ENCODE measurements at regions not wholly inside any gene's neighbourhood (a gene's known extent, or its start where the extent isn't known, plus 50 kb on each side); places are given as distances from the start of the nearest gene placed in this dataset.

DNA sequence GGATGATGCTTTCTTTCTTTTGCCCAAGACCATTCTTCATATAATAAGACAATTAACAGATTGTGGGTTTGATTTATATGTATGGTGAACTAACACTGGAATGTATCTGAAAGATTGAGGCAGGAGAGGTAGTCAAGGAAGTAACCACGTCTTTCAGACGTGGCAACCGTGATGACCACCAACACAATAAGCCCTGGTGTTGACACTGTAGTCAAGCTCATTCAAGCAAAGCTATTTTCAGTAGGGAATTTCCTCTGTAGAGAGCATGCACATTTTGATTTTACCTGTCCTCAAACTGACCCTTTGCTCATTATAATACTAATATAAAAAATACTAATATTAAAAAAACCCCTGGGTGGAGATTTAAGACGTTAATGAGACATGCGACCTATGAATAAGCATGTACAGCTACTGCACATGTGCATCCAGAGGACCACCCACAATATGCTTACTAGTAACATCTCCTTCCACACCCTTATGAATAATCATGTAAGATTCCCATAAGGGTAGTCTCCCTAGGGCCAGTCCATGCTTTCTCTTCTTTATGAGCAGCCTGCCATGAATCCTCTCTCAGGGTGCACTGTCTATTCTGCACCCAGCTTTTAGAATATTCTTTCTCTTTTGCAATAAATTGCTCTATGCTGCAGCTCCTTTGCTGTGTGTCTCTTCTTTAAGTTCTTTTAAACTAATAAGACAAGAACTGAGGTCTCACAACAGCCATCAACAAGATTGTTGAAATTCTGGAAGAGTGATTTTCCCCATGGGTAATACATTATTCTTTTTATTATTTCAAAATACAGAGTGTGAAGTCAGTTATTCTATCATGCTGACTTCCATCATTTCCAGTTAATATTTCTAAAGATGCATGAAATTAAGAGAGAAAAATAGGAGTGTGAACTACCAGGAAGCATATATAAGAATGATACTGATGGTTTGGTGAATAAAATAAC is 151.3 kb upstream of the NPVF start:
- ChIA-PET POLR2A (no interaction called here), CTCF (interaction anchor here (1.5 kb wide), 1 partner anchor 119 kb away, joined by 3 read pairs; no protein-coding TSS in a partner anchor)
- Mint-ChIP-seq H3K9me3 (no peaks in the 10 kb centered on the region), H3K4me1 (ENCODE audit: low read depth) (no peaks in the 10 kb centered on the region), H3K4me3 (no peak overlapping the region), H3K27me3 (peaks cover 7% of the 10 kb centered on the region), H3K27ac (no peak overlapping the region), H3K36me3 (ENCODE audit: low read depth) (no peaks in the 10 kb centered on the region)
- TF ChIP-seq, protein P1, sequence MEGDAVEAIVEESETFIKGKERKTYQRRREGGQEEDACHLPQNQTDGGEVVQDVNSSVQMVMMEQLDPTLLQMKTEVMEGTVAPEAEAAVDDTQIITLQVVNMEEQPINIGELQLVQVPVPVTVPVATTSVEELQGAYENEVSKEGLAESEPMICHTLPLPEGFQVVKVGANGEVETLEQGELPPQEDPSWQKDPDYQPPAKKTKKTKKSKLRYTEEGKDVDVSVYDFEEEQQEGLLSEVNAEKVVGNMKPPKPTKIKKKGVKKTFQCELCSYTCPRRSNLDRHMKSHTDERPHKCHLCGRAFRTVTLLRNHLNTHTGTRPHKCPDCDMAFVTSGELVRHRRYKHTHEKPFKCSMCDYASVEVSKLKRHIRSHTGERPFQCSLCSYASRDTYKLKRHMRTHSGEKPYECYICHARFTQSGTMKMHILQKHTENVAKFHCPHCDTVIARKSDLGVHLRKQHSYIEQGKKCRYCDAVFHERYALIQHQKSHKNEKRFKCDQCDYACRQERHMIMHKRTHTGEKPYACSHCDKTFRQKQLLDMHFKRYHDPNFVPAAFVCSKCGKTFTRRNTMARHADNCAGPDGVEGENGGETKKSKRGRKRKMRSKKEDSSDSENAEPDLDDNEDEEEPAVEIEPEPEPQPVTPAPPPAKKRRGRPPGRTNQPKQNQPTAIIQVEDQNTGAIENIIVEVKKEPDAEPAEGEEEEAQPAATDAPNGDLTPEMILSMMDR (IDR thresholded peaks at IDR 0.05): no peak
- ATAC-seq (no peak), DNase-seq (no peak)
- intact Hi-C loops (cut with micrococcal nuclease): no loop called here

DNA sequence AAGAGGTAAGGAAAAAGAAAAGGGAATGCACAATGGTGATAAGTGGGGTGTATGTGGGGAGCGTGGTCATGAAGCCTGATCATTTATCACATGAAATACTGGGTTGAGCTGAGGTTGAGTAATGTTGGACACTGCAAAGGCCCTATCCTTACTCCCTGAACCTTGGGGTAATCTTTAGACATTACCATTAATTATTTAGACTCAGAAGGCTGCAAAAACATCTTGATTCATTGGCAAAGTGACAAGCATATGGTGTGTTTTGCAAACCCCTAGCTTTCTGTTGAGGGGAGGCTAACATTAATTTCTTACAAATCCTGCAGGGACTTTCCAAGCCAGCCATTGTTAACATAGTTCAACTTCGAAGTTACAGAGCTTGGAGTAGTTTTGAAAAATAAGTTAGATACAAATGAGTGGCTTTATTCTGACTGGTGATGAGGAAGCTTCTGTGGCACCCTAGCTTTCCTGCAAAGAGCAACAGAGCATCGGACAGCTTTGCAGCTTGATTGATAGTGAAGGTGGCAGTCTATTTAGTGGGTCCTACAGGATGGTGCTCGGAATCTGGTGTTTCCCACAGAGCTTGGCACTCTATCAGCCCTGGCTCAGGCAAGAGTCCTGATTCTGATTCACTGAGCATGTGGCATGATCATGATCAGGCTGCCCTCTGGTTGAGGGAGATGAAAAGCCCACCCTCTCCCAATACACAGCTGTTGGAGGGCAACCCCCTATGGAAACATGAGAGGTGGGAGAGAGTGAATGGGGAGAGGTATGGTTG is 153.7 kb upstream of the NPVF start:
- TF ChIP-seq, protein P1 (IDR thresholded peaks at IDR 0.05): no peak
- ATAC-seq (no peak), DNase-seq (no peak)
- H3K27me3 Mint-ChIP-seq: peaks cover 7% of the 10 kb centered on the region
- intact Hi-C loops (cut with micrococcal nuclease): no loop called here
- ChIA-PET POLR2A (no interaction called here), CTCF (interaction anchor here (1.2 to 2.5 kb wide), 5 partner anchors 9 to 183 kb away, joined by 3 to 8 read pairs (median 6); no protein-coding TSS in a partner anchor)
- H3K36me3 Mint-ChIP-seq (ENCODE audit: low read depth): no peaks in the 10 kb centered on the region
- no peaks in the 10 kb centered on the region for H3K9me3 Mint-ChIP-seq
- H3K27ac Mint-ChIP-seq: no peak overlapping the region
- H3K4me3 Mint-ChIP-seq: no peak overlapping the region
- no peaks in the 10 kb centered on the region for H3K4me1 Mint-ChIP-seq (ENCODE audit: low read depth)

DNA sequence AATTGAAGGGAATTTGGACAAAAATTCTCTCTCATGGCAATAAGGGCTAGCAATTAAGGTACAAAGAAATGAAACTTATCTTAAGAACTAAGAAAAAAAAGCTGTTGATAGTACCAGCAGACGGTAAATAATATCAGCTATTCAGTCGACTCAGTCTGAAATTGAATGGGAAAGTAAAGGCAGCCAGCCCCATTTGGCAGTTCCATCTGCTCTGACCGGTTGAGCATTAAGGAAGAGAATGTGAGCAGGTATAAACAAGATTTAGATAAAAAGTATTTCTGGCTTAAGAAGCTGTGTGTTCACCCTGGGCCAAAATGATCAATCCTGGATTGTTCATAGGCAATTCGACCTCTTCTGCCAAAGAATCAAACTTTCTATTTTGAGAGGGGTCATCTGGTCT is 154.6 kb upstream of the NPVF start:
- intact Hi-C loops (cut with micrococcal nuclease): no loop called here
- DNase-seq: no peak
- ChIA-PET CTCF (interaction anchor here (1.2 to 2.5 kb wide), 4 partner anchors 9 to 183 kb away, joined by 3 to 8 read pairs (median 6); no protein-coding TSS in a partner anchor), POLR2A (no interaction called here)
- Mint-ChIP-seq H3K4me3 (no peak overlapping the region), H3K9me3 (no peaks in the 10 kb centered on the region), H3K27ac (no peak overlapping the region), H3K36me3 (ENCODE audit: low read depth) (no peaks in the 10 kb centered on the region), H3K27me3 (peaks cover 7% of the 10 kb centered on the region), H3K4me1 (ENCODE audit: low read depth) (no peaks in the 10 kb centered on the region)
- no peak for ATAC-seq
- TF ChIP-seq, protein P1 (IDR thresholded peaks at IDR 0.05): no peak

DNA sequence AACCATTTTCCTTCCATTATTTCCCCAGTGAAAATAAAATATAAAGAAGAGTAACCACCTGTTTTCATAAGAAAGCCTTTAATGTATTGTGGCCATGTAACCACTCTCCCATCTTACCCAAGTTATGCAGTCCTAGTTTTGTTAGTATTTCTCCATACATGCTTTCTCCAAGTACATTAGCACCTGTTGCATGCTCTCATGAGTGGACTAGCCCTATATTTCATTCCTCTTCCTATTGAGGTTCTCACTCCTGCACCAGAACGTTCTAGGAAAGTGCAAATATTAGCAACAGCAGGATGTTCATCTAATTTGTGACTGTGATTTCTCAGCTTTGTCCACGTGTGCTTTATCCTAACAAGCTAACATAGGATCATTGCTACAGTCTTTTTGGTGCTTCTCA is 155.1 kb upstream of the NPVF start:
- Mint-ChIP-seq H3K9me3 (no peaks in the 10 kb centered on the region), H3K36me3 (ENCODE audit: low read depth) (no peaks in the 10 kb centered on the region), H3K27ac (no peak overlapping the region), H3K4me3 (no peak overlapping the region), H3K27me3 (peaks cover 4% of the 10 kb centered on the region), H3K4me1 (ENCODE audit: low read depth) (no peaks in the 10 kb centered on the region)
- ChIA-PET CTCF (interaction anchor here (1.2 to 2.5 kb wide), 3 partner anchors 8 to 182 kb away, joined by 6 to 8 read pairs (median 7); no protein-coding TSS in a partner anchor), POLR2A (no interaction called here)
- ATAC-seq: no peak
- no peak for DNase-seq
- TF ChIP-seq, protein P1 (IDR thresholded peaks at IDR 0.05): no peak
- intact Hi-C loops (cut with micrococcal nuclease): no loop called here

Measured in activated CD8-positive, alpha-beta T cell treated with anti-CD3 and anti-CD28 coated beads for 36 hours (primary cell).